SJCRH30 (cell line): ENCODE measurements at regions not wholly inside any gene's neighbourhood (a gene's known extent, or its start where the extent isn't known, plus 50 kb on each side); places are given as distances from the start of the nearest gene placed in this dataset.

ENCODE experiments used
- DNase-seq, 2 experiments: peaks; one replicate each; pipeline ENCODE4 v3.0.0-alpha.2; 2015 to 2020
- H3K27ac ChIP-seq: fragments of 250-450 bp; sonication (Bioruptor Pico); 2 replicates; pipeline ENCODE4 v1.5.1; 2020; ENCODE audit warnings: mild to moderate bottlenecking, moderate library complexity
- H3K27me3 ChIP-seq: fragments of 250-450 bp; sonication (Bioruptor Pico); 2 replicates; pipeline ENCODE4 v1.5.1; 2020; ENCODE audit warnings: mild to moderate bottlenecking, moderate library complexity
- H3K36me3 ChIP-seq: fragments of 250-450 bp; sonication (Bioruptor Pico); 2 replicates; pipeline ENCODE4 v1.5.1; 2020; ENCODE audit warnings: mild to moderate bottlenecking, moderate library complexity
- H3K4me1 ChIP-seq: fragments of 250-450 bp; sonication (Bioruptor Pico); 2 replicates; pipeline ENCODE4 v1.5.1; 2020; ENCODE audit warnings: mild to moderate bottlenecking, moderate library complexity
- H3K4me3 ChIP-seq: fragments of 250-450 bp; sonication (Bioruptor Pico); 2 replicates; pipeline ENCODE4 v1.5.1; 2020; ENCODE audit warnings: mild to moderate bottlenecking, moderate library complexity
- H3K9me3 ChIP-seq: fragments of 250-450 bp; sonication (Bioruptor Pico); replicated peaks from 2 replicates; pipeline ENCODE4 v1.5.1; 2020; ENCODE audit warnings: mild to moderate bottlenecking, moderate library complexity

GRCh38 chr15:98221577-98221976 lies 261.1 kb downstream of the ARRDC4 start:
- H3K36me3 ChIP-seq, result no peaks in the 10 kb centered on the region
- no peaks in the 10 kb centered on the region for H3K27me3 ChIP-seq
- no peaks in the 10 kb centered on the region for H3K4me1 ChIP-seq
- no peak overlapping the region for H3K27ac ChIP-seq
- H3K4me3 ChIP-seq, result no peak overlapping the region
- DNase-seq, result no peak
- no peaks in the 10 kb centered on the region for H3K9me3 ChIP-seq

- Histone ChIP-seq H3K4me1 (no peaks in the 10 kb centered on the region), H3K9me3 (no peaks in the 10 kb centered on the region), H3K36me3 (no peaks in the 10 kb centered on the region), H3K4me3 (no peak overlapping the region), H3K27ac (no peak overlapping the region), H3K27me3 (no peaks in the 10 kb centered on the region)
- DNase-seq, result no peak
These were observed 265.6 kb downstream of the ARRDC4 start for GRCh38 chr15:98226149-98226548.

GRCh38 chr15:98226578-98226977 lies 266.1 kb downstream of the ARRDC4 start:
- Histone ChIP-seq H3K36me3 (no peaks in the 10 kb centered on the region), H3K4me3 (no peak overlapping the region), H3K27me3 (no peaks in the 10 kb centered on the region), H3K4me1 (no peaks in the 10 kb centered on the region), H3K27ac (no peak overlapping the region), H3K9me3 (no peaks in the 10 kb centered on the region)
- no peak for DNase-seq

GRCh38 chr15:98228846-98229245 lies 268.3 kb downstream of the ARRDC4 start:
- Histone ChIP-seq H3K36me3 (no peaks in the 10 kb centered on the region), H3K27ac (no peak overlapping the region), H3K27me3 (no peaks in the 10 kb centered on the region), H3K4me3 (no peak overlapping the region), H3K4me1 (no peaks in the 10 kb centered on the region), H3K9me3 (no peaks in the 10 kb centered on the region)
- DNase-seq, result no peak

GRCh38 chr15:98230975-98231374 lies 270.5 kb downstream of the ARRDC4 start:
- no peaks in the 10 kb centered on the region for H3K36me3 ChIP-seq
- no peak for DNase-seq
- H3K4me3 ChIP-seq, result no peak overlapping the region
- no peaks in the 10 kb centered on the region for H3K9me3 ChIP-seq
- H3K27me3 ChIP-seq, result no peaks in the 10 kb centered on the region
- H3K4me1 ChIP-seq, result no peaks in the 10 kb centered on the region
- no peak overlapping the region for H3K27ac ChIP-seq

GRCh38 chr15:98231696-98232440 lies 271.4 kb downstream of the ARRDC4 start:
- H3K4me1 ChIP-seq, result no peaks in the 10 kb centered on the region
- H3K27ac ChIP-seq, result no peak overlapping the region
- peak in 1 of 2 experiments; percentile 7 for DNase-seq
- H3K4me3 ChIP-seq, result no peak overlapping the region
- no peaks in the 10 kb centered on the region for H3K27me3 ChIP-seq
- no peaks in the 10 kb centered on the region for H3K9me3 ChIP-seq
- H3K36me3 ChIP-seq, result no peaks in the 10 kb centered on the region

GRCh38 chr15:98232761-98233160 lies 272.3 kb downstream of the ARRDC4 start:
- no peak overlapping the region for H3K4me3 ChIP-seq
- H3K27me3 ChIP-seq, result no peaks in the 10 kb centered on the region
- H3K27ac ChIP-seq, result no peak overlapping the region
- H3K4me1 ChIP-seq, result no peaks in the 10 kb centered on the region
- no peak for DNase-seq
- no peaks in the 10 kb centered on the region for H3K9me3 ChIP-seq
- no peaks in the 10 kb centered on the region for H3K36me3 ChIP-seq

GRCh38 chr15:98233873-98234272 lies 273.4 kb downstream of the ARRDC4 start:
- Histone ChIP-seq H3K9me3 (no peaks in the 10 kb centered on the region), H3K27ac (no peak overlapping the region), H3K36me3 (no peaks in the 10 kb centered on the region), H3K4me3 (no peak overlapping the region), H3K4me1 (no peaks in the 10 kb centered on the region), H3K27me3 (no peaks in the 10 kb centered on the region)
- no peak for DNase-seq

GRCh38 chr15:98240303-98240702 lies 279.8 kb downstream of the ARRDC4 start:
- DNase-seq, result no peak

GRCh38 chr15:98241032-98241554 lies 280.6 kb downstream of the ARRDC4 start:
- Histone ChIP-seq H3K4me3 (peak overlapping the region; percentile 27), H3K4me1 (no peaks in the 10 kb centered on the region), H3K27me3 (no peaks in the 10 kb centered on the region), H3K27ac (no peak overlapping the region), H3K9me3 (no peaks in the 10 kb centered on the region), H3K36me3 (no peaks in the 10 kb centered on the region)
- DNase-seq, result peak in 1 of 2 experiments; percentile 29

More at GRCh38 chr15:98240303-98240702, 279.8 kb downstream of the ARRDC4 start:
- Histone ChIP-seq H3K27ac (no peak overlapping the region), H3K36me3 (no peaks in the 10 kb centered on the region), H3K4me1 (no peaks in the 10 kb centered on the region), H3K27me3 (no peaks in the 10 kb centered on the region), H3K4me3 (no peak overlapping the region), H3K9me3 (no peaks in the 10 kb centered on the region)

GRCh38 chr15:98257290-98257689 lies 296.8 kb downstream of the ARRDC4 start:
- H3K36me3 ChIP-seq, result no peaks in the 10 kb centered on the region
- no peaks in the 10 kb centered on the region; the same call in 1 of the 2 replicates for H3K9me3 ChIP-seq
- no peaks in the 10 kb centered on the region for H3K27me3 ChIP-seq
- no peak for DNase-seq
- H3K4me1 ChIP-seq, result no peaks in the 10 kb centered on the region
- H3K4me3 ChIP-seq, result no peak overlapping the region
- no peak overlapping the region for H3K27ac ChIP-seq

- H3K36me3 ChIP-seq, result no peaks in the 10 kb centered on the region
- H3K27me3 ChIP-seq, result no peaks in the 10 kb centered on the region
- DNase-seq, result no peak
- no peaks in the 10 kb centered on the region for H3K4me1 ChIP-seq
- H3K9me3 ChIP-seq, result peaks cover 2% of the 10 kb centered on the region; the same call in 1 of the 2 replicates
- no peak overlapping the region for H3K27ac ChIP-seq
- H3K4me3 ChIP-seq, result no peak overlapping the region
These were observed 303.3 kb downstream of the ARRDC4 start for GRCh38 chr15:98263787-98264186.

GRCh38 chr15:98266295-98266694 lies 305.8 kb downstream of the ARRDC4 start:
- Histone ChIP-seq H3K9me3 (0 out of 2 replicates have a peak, but pooled peaks cover 2% of the 10 kb centered on the region), H3K4me1 (no peaks in the 10 kb centered on the region), H3K36me3 (no peaks in the 10 kb centered on the region), H3K27ac (no peak overlapping the region), H3K27me3 (no peaks in the 10 kb centered on the region), H3K4me3 (no peak overlapping the region)
- DNase-seq, result no peak

GRCh38 chr15:98268163-98268562 lies 307.7 kb downstream of the ARRDC4 start:
- no peaks in the 10 kb centered on the region for H3K4me1 ChIP-seq
- no peak for DNase-seq
- no peaks in the 10 kb centered on the region for H3K36me3 ChIP-seq
- H3K4me3 ChIP-seq, result no peak overlapping the region
- no peaks in the 10 kb centered on the region for H3K9me3 ChIP-seq
- no peaks in the 10 kb centered on the region for H3K27me3 ChIP-seq
- no peak overlapping the region for H3K27ac ChIP-seq

GRCh38 chr15:98272625-98273024 lies 312.1 kb downstream of the ARRDC4 start:
- Histone ChIP-seq H3K36me3 (no peaks in the 10 kb centered on the region), H3K4me1 (no peaks in the 10 kb centered on the region), H3K27ac (no peak overlapping the region), H3K27me3 (peaks cover 3% of the 10 kb centered on the region; the same call in 1 of the 2 replicates), H3K4me3 (no peak overlapping the region), H3K9me3 (no peaks in the 10 kb centered on the region)
- DNase-seq, result no peak

- no peaks in the 10 kb centered on the region for H3K9me3 ChIP-seq
- H3K27ac ChIP-seq, result no peak overlapping the region
- H3K36me3 ChIP-seq, result no peaks in the 10 kb centered on the region
- H3K27me3 ChIP-seq, result peaks cover 3% of the 10 kb centered on the region
- H3K4me3 ChIP-seq, result no peak overlapping the region
- no peak for DNase-seq
- no peaks in the 10 kb centered on the region for H3K4me1 ChIP-seq
These were observed 315.5 kb downstream of the ARRDC4 start for GRCh38 chr15:98276018-98276417.
